GM18508 (cell line): ENCODE measurements at regions not wholly inside any gene's neighbourhood (a gene's known extent, or its start where the extent isn't known, plus 50 kb on each side); places are given as distances from the start of the nearest gene placed in this dataset.
"Not testable (repeated sequence)": the region's sequence is repeated elsewhere in the genome, so short reads cannot be mapped to it uniquely, and the experiment has no call there.

Experiments
- ATAC-seq: cut with Tn5 transposase; IDR thresholded peaks from one replicate; pipeline ENCODE4 v1.9.1; 2021; ENCODE audit warnings: moderate number of reproducible peaks; ENCODE audit not compliant: insufficient read depth, unreplicated experiment

DNA sequence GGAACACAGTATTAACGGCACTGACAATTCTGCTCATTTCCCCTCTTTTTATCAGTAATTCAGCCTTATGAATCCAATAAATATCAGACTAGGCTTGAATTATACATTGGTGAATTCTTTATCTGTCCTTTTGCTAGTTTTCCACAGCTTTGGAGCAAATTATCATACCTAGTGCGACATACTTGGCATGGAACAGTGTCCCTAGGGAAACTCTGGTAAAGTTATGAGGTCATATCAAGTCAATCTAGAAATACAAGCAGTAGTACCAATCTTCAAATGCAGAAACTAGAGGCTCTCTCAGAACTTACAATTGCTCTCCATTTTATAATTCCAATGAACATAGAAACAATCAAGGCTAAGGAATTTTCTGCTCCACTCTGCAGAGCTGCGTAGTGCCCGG, 449.3 kb upstream of the NPVF start:
- ATAC-seq: no peak

DNA sequence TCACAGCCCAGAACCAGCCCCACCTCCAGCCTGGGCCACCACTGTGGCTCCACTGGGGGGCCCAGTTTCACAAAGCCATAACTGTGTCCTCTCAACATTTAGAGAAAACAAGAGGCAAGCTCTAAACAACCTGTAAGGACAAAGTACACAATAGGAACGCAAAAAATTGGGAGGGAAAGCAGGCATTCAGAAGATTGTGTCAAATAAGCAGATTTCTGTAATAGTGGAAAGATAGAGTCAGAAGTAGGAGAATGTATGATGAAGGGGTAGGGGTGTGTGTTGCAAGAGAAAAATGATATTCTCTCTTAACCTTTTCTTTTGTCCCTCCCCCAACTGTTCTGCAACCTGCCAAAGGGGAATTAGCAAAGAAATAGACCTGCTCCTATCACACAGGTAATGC, 449.9 kb upstream of the NPVF start:
- ATAC-seq: no peak

GRCh38 chr7:25680636-25681035, 452.4 kb upstream of the NPVF start:
- no peak for ATAC-seq

GRCh38 chr7:25684360-25684759, 456.1 kb upstream of the NPVF start:
- ATAC-seq: no peak

DNA sequence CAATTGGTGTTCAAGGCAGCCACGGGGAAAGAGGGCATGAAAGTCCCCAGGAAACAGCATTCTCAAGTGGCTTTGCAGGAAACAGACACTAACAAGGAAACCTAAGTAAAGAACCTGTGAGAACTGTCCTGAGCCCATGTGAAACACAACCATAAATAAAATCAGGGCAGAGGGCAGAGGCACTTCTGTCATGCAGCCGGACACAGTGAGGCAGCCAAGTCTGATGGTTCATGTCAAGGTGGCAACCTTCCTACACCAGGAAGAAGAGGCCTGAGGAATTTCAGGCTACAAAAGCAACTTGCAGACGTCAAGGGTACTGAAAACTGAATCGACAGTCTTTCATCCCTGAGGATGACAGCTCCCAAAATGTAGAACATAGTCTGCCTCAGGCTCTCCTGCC, 458.2 kb upstream of the NPVF start:
- ATAC-seq: no peak

GRCh38 chr7:25694211-25694610, 457.8 kb upstream of the NFE2L3 start:
- ATAC-seq: no peak

- no peak for ATAC-seq
Observed at GRCh38 chr7:25694699-25695098, 457.3 kb upstream of the NFE2L3 start.

- no peak for ATAC-seq
Observed at GRCh38 chr7:25696571-25696970, 455.4 kb upstream of the NFE2L3 start.

- no peak for ATAC-seq
Observed at GRCh38 chr7:25698451-25699113, 453.4 kb upstream of the NFE2L3 start.

DNA sequence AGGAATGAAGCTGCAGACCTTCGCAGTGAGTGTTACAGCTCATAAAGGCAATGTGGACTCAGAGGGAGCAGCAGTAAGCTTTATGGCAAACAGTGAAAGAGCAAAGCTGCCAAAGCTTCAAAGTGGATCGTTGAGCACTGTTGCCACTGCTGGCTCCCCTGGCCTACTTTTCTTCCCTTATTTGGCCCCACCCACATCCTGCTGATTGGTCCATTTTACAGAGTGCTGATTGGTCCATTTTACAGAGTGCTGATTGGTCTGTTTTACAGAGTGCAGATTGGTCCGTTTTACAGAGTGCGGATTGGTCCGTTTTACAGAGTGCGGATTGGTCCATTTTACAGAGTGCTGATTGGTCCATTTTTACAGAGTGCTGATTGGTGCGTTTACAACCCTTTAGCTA, 451.9 kb upstream of the NFE2L3 start:
- ATAC-seq: not testable (repeated sequence)

DNA sequence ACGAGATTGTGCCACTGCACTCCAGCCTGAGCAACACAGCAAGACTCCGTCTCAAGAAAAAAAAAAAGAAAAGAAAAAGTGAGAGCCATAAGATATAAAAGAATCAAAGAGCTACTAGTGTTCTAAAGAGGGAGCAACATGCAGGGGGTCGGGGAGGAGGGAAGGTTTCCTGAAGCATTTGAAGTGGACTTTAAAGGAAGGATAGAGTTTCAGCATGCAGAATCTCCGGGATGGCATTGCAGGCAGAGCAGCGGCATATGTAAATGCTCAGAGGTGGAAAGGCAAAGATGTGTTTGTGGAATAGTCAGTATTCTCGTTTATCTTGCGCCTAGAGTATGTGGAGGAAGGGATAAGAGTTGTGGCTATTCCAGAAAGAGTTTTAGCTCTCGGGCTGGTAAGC, 447.6 kb upstream of the NFE2L3 start:
- ATAC-seq: no peak

DNA sequence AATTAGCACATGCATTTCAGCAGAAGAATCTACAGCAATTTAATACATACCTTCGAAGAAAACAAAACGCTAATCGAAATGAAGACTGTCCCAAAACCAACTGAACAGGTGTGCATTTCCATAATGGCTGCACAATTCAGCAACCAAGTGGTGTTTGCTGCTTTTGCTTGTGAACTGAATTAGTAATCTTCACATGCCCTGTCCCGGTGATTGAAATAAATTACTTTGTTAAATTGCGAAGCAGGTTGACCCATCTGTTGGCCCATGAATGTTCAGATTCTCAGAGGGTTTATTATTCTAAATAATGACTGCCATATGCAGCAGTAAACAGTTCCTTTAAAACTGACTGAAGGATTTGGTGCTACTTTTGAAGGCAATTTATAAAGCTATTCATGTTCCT, 445.2 kb upstream of the NFE2L3 start:
- ATAC-seq: no peak

GRCh38 chr7:25707768-25708620, 444.0 kb upstream of the NFE2L3 start:
- no peak for ATAC-seq

DNA sequence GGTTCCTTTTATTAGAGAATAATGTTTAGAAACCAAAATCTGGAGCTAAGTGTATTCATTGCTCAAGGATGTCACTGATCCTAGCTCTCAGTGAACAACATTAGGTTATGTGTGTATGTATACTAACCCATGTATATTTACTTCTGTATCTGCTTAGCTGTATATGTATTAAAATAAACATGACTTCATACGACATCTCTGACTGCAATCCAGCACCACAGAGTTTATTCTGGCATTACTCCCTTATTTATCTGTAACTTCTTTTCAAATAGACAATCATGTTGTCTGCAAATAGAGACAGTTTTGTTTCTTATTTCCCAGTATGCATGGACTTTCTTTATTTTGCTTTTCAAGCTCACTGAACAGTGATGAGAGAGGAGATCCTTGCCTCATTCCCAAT, 441.0 kb upstream of the NFE2L3 start:
- no peak for ATAC-seq

- ATAC-seq: no peak
Observed at GRCh38 chr7:25711940-25712339, 440.1 kb upstream of the NFE2L3 start.

DNA sequence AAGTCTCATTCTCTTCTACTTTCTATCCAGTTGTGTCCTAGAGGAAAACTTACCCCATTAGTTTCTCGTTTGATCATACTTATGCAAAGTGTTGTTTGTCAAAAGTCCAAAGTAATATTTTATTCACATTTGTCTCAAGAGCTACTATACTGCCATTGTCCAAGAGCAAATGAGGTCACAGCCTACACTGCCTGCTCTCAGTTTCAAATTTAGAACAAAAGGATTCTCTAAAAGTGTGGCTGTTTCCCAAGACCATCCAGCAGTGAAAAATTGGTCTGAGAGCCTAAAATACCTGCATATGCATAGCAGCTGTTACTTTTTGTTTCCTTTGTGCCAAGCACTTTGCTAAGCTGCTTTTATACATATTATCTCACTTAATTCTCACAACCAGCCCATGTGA, 439.5 kb upstream of the NFE2L3 start:
- no peak for ATAC-seq

DNA sequence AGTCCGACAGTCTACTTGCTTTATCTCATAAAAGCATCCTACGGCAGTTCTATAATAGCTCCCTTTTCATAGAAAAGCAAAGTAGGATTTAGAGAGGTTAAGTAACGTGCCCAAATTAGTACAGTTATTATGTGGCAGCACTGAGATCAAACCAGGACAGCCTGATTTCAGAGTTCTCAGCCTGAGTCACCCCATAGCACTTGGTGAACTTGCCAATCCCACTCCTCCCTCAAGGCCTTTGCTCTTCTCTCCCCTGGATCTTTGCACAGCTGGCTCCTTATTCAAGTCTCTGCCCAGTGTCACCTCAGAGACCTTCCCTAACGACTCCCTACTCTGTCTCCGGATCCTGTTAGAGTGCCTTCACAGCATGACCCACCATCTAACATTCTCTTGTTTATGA, 438.0 kb upstream of the NFE2L3 start:
- ATAC-seq: no peak

DNA sequence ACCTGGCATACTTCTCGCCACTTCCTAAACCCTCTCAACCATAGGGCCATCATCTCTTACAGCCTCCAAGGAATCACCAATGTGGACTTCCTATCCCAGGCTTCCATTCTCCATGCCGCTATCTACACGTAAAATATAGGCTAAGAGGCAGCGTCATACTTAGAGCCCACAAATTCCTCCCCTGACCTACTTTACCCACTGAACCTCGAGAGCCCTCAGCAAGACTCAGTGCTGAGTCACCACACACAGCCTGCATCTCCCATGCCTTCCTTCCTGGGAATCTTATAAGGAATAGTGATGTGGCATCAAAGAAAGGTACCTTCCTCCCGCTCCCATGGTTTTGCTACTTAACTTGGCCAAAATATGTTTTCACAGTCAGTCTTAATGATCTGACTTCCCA, 435.6 kb upstream of the NFE2L3 start:
- no peak for ATAC-seq

DNA sequence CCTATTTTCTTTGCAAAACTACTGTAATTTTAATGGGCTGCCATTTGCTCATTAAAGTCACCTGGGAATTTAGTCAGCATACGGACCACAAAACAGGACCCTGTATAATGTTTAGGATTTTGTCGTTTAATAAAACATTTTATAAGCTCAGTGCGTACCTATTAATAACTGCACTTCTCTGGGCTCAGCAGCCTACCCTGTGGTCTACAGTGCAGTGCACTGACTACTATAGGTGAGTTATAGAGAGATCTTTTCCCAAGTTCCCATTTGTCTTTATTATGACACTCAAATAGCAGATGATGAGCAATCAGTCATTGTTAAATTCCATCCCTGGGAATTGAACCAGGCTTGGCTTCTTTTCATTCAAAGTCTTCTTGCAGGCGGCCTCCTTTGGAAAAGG, 433.4 kb upstream of the NFE2L3 start:
- no peak for ATAC-seq

DNA sequence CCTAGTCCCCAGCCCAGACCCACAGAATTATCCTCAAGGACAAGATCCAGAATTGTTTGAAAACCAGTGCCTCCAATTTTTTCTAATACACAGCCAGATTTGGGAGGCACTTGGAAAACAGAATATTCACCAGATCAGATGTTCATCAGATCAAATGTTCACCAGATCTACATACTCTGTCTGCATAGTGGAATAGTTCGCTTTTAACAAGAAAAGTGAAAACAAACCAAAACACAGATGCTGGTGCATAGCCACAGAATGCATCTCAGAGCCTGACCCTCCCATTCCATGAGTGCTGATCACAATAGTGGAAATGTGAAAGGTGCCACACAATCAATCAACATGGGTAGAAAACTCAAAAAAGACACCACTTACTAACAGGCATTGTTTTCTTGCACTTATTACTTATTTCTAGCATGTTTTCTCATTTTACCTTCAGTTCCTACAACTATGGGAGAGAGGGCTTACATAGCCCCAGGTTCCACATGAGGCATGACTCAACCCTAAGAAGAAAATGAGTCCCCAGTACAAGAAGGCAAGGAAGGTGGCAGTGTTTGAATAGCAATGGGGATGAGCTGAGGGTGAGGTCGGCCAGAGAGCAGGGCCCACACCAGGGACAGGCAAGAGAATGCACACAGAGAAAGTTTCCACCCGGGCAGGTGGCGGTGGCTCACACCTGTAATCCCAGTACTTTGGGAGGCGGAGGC, 432.7 kb upstream of the NFE2L3 start:
- no peak for ATAC-seq

DNA sequence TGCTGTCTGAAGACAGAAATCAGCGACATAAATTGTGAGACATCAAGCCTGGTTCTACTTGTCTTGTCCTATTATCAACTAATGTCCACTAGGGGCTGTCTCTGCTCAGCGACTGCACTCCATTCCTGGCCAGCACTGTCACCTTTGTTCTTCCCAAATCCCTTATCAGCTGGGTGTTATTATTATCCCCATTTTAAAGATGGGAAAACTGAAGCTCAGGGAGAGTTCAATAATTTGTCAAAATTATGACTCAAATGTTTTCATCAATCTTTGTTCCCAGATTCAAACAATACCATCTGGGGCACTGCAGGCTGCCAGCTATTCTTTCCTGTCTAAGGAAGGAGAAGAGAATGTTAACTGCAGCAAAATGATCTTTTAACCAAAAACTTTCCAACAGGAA, 431.6 kb upstream of the NFE2L3 start:
- no peak for ATAC-seq
